ENCODE measurements at regions not wholly inside any gene's neighbourhood (a gene's known extent, or its start where the extent isn't known, plus 50 kb on each side); places are given as distances from the start of the nearest gene placed in this dataset.

DNA sequence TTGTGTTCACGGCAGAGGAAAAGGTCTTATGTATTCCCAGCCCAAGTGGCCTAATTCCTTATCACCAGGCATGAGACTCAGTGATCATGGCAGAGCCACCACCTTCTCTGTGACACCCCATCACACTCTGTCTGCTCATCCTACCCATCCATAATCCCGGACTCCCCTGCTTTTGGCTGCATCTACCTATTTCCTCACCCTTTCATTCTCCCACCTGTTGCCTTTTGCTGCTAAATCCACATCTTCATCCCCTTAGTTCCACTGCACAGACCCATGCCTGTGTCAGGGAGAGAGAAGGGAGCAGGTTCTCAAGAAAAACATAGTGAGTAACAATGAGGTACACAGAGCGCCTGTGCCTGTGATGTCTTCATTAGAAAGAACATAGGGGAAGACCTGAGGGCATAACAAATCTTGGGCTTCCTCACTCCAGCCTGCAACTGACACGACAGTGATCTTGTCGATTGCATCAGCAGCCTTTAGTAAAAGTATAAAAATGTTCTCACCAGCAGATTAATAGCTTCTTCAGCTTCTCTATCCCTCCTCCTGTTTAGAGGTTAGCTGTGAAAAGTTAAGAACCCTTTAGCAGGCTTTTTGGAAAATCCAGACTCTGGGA, 246.5 kb upstream of the SPRED2 start:
- H3K9me3 ChIP-seq (replicated peaks in 1 of 2; ENCODE audit: control insufficient read depth in 1 of 2, insufficient read depth in 1 of 2, low read length in 2 of 2) = peaks cover 4 to 8% of the 10 kb centered on the region in 2 donors
- H3K4me3 ChIP-seq (replicated peaks in 1 of 3; ENCODE audit: low read depth in 2 of 3, low read length in 3 of 3) = no peak overlapping the region
- Mint-ChIP-seq H3K27me3 (ENCODE audit: low read depth in 3 of 3) (peaks cover 0 to 3% (median 0%) of the 10 kb centered on the region in 3 donors), H3K4me1 (no peaks in the 10 kb centered on the region), H3K9me3 (peaks cover 3 to 17% (median 11%) of the 10 kb centered on the region in 7 donors), H3K4me3 (no peak overlapping the region), H3K36me3 (no peaks in the 10 kb centered on the region), H3K27ac (no peak overlapping the region)
- WGBS (ENCODE audit: insufficient coverage) = 92% methylated on average over 2 of the region's 5 CpGs
- H3K27me3 ChIP-seq (ENCODE audit: control insufficient read depth in 2 of 2, insufficient read depth in 2 of 2, low read length in 2 of 2) = peaks cover 0 to 2% of the 10 kb centered on the region in 2 donors
- no peak overlapping the region for H2AFZ ChIP-seq (ENCODE audit: insufficient read depth, low read depth, low read length, poor library complexity, severe bottlenecking)
- no peak overlapping the region for H3K9ac ChIP-seq (ENCODE audit: insufficient read depth, low read length, poor library complexity, severe bottlenecking)
- no peaks in the 10 kb centered on the region for H3K36me3 ChIP-seq (replicated peaks in 1 of 2; ENCODE audit: control insufficient read depth in 1 of 2, insufficient read depth in 2 of 2, low read length in 2 of 2)
- no peak for DNase-seq
- TF ChIP-seq, protein P1, sequence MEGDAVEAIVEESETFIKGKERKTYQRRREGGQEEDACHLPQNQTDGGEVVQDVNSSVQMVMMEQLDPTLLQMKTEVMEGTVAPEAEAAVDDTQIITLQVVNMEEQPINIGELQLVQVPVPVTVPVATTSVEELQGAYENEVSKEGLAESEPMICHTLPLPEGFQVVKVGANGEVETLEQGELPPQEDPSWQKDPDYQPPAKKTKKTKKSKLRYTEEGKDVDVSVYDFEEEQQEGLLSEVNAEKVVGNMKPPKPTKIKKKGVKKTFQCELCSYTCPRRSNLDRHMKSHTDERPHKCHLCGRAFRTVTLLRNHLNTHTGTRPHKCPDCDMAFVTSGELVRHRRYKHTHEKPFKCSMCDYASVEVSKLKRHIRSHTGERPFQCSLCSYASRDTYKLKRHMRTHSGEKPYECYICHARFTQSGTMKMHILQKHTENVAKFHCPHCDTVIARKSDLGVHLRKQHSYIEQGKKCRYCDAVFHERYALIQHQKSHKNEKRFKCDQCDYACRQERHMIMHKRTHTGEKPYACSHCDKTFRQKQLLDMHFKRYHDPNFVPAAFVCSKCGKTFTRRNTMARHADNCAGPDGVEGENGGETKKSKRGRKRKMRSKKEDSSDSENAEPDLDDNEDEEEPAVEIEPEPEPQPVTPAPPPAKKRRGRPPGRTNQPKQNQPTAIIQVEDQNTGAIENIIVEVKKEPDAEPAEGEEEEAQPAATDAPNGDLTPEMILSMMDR (IDR thresholded peaks at IDR 0.05) = no peak
- H4K20me1 ChIP-seq (ENCODE audit: insufficient read depth, low read length) = no peaks in the 10 kb centered on the region
- H3K27ac ChIP-seq (ENCODE audit: low read depth in 1 of 2, low read length in 2 of 2) = no peak overlapping the region
- H3K4me2 ChIP-seq (replicated peaks; ENCODE audit: extremely low read depth, low read length, poor library complexity, severe bottlenecking) = no peak overlapping the region
- no peaks in the 10 kb centered on the region for H3K79me2 ChIP-seq (ENCODE audit: insufficient read depth, low read length)
- intact Hi-C loops (cut with micrococcal nuclease) = no loop called here
- no peaks in the 10 kb centered on the region for H3K4me1 ChIP-seq (ENCODE audit: control insufficient read depth in 1 of 2, insufficient read depth in 2 of 2, low read length in 2 of 2)

GRCh38 chr2:65675350-65675749, 243.0 kb upstream of the SPRED2 start:
- Mint-ChIP-seq H3K27ac (no peak overlapping the region), H3K4me1 (no peaks in the 10 kb centered on the region), H3K27me3 (ENCODE audit: low read depth in 3 of 3) (peaks cover 0 to 4% (median 1%) of the 10 kb centered on the region in 3 donors), H3K36me3 (no peaks in the 10 kb centered on the region), H3K4me3 (no peak overlapping the region), H3K9me3 (peaks cover 3 to 13% (median 6%) of the 10 kb centered on the region in 7 donors)
- no peak overlapping the region for H3K4me2 ChIP-seq (replicated peaks; ENCODE audit: extremely low read depth, low read length, poor library complexity, severe bottlenecking)
- no peak overlapping the region for H3K9ac ChIP-seq (ENCODE audit: insufficient read depth, low read length, poor library complexity, severe bottlenecking)
- no peak overlapping the region for H3K4me3 ChIP-seq (replicated peaks in 1 of 3; ENCODE audit: low read depth in 2 of 3, low read length in 3 of 3)
- no peak overlapping the region for H3K27ac ChIP-seq (ENCODE audit: low read depth in 1 of 2, low read length in 2 of 2)
- intact Hi-C loops (cut with micrococcal nuclease) = no loop called here
- no peak overlapping the region for H2AFZ ChIP-seq (ENCODE audit: insufficient read depth, low read depth, low read length, poor library complexity, severe bottlenecking)
- H3K4me1 ChIP-seq (ENCODE audit: control insufficient read depth in 1 of 2, insufficient read depth in 2 of 2, low read length in 2 of 2) = no peaks in the 10 kb centered on the region
- DNase-seq = no peak
- H4K20me1 ChIP-seq (ENCODE audit: insufficient read depth, low read length) = no peaks in the 10 kb centered on the region
- H3K79me2 ChIP-seq (ENCODE audit: insufficient read depth, low read length) = no peaks in the 10 kb centered on the region
- 92% methylated on average over 2 of the region's 4 CpGs for WGBS (ENCODE audit: insufficient coverage)
- TF ChIP-seq, protein P1 (IDR thresholded peaks at IDR 0.05) = no peak
- no peaks in the 10 kb centered on the region for H3K36me3 ChIP-seq (replicated peaks in 1 of 2; ENCODE audit: control insufficient read depth in 1 of 2, insufficient read depth in 2 of 2, low read length in 2 of 2)
- no peaks in the 10 kb centered on the region for H3K27me3 ChIP-seq (ENCODE audit: control insufficient read depth in 2 of 2, insufficient read depth in 2 of 2, low read length in 2 of 2)
- peaks cover 4 to 8% of the 10 kb centered on the region in 2 donors for H3K9me3 ChIP-seq (replicated peaks in 1 of 2; ENCODE audit: control insufficient read depth in 1 of 2, insufficient read depth in 1 of 2, low read length in 2 of 2)

Measured in CD14-positive monocyte (primary cell).